Activated T-cell treated with anti-CD3 and anti-CD28 coated beads, Interleukin-2, amount 50 U/mL, for 48 hours (primary cell): ENCODE measurements at regions not wholly inside any gene's neighbourhood (a gene's known extent, or its start where the extent isn't known, plus 50 kb on each side); places are given as distances from the start of the nearest gene placed in this dataset.

Experiments
- DNase-seq, 2 experiments: peaks; one replicate each; pipeline ENCODE4 v3.0.0-alpha.2; 2020

- no peak for DNase-seq
Observed at GRCh38 chr12:18207266-18207665, 54.1 kb upstream of the PIK3C2G start.

GRCh38 chr12:18206198-18206597, 55.1 kb upstream of the PIK3C2G start:
- no peak for DNase-seq

DNA sequence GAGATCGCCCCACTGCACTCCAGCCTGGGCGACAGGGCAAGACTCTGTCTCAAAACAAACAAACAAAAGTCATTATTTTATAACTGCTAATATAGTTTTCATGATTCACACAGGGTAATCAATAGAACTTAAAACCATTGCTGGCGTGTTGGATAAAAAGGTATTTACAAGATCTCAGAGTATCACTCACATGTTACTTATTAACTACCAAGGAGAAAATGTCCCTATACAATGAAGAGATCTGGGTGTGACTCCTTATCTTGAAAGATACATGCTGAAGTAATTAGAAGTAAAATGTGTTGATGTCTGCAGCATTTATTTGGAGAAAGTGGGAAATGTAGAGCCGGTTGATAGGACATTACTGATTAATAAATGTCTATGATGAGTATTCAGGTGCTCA, 57.3 kb upstream of the PIK3C2G start:
- no peak for DNase-seq

GRCh38 chr12:18192119-18192518, 69.2 kb upstream of the PIK3C2G start:
- no peak for DNase-seq

- DNase-seq: no peak
Observed at GRCh38 chr12:18183141-18183540, 78.2 kb upstream of the PIK3C2G start.

- DNase-seq: no peak
Observed at GRCh38 chr12:18171571-18171970, 81.6 kb upstream of the RERGL start.

DNA sequence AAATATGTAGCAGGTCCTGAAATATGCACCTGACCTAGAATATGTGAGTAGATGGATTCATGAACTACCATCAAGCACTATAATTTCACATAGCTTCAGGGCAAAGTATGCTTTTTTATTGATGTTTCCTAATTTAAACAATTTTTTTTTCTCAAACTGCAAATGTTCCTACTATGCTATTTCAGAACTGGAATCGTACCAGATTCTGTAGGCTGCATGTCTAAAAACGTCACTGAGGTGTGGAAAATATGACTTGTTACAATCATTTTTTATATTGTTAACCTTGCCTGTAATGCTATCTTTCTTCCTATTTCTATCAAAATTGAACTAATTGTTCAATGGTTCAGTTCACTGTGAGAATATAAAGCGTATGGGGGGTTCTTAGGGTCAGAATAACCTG, 78.0 kb upstream of the RERGL start:
- no peak for DNase-seq

- DNase-seq: no peak
Observed at GRCh38 chr12:18165889-18166288, 75.9 kb upstream of the RERGL start.

DNA sequence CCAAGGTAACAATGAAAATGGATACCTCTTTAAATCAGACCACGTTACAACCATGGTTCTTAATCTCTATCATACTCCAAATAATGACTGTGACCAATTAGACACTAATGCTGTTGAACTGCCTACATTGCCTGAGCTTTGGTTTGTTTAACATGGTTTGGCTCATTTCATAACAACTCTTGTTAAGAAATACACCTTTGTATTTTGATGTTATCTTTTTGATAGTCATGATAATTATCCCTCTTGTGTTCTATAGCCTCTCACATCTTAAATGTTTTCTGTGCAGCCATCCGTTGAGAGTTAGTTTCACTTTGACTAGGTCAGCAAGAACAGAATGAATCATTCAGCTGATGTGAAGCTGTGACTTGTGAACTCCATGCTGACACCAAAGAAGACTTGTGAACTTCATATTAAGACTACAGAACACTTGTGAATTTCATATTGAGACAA, 75.5 kb upstream of the RERGL start:
- no peak for DNase-seq

DNA sequence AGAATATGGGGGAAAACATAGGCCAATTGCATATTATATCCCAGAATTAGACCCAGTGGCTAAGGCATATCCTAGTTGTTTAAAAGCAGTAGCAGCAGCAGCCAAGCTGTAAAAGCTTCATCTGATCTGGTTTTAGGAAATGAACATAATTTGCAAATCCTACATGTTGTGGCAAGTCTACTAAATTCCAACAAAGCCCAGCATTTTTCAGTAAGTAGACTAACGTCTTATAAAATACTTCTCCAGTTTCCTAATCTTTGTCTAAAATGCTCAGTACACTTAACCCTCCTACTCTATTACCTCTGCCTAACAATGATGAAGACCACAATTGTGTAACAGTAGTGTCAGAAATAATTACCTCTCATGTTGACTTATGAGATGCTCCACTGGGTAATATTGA, 70.9 kb upstream of the RERGL start:
- no peak for DNase-seq

GRCh38 chr12:18158774-18159557, 69.0 kb upstream of the RERGL start:
- DNase-seq: peak in 1 of 2 experiments; percentile 17

DNA sequence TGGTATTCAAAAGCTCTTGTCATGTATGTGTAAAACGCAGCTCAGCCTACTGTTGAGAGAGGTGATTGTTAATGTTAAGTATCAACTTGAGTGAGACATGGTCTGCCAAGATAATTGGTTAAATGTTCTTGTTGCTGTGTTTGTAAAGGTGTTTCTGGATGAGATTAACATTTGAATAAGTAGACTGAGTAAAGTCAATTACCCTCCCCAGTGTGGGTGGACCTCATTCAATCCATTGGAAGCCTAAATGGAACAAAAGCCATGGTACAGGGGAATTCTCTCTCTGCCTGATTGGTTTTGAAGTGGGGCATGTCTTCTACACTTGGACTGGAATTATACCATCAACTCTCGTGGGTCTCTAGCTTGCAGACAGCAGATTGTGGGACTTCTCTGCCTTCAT, 63.8 kb upstream of the RERGL start:
- no peak for DNase-seq

GRCh38 chr12:18151036-18151435, 61.0 kb upstream of the RERGL start:
- DNase-seq: no peak

DNA sequence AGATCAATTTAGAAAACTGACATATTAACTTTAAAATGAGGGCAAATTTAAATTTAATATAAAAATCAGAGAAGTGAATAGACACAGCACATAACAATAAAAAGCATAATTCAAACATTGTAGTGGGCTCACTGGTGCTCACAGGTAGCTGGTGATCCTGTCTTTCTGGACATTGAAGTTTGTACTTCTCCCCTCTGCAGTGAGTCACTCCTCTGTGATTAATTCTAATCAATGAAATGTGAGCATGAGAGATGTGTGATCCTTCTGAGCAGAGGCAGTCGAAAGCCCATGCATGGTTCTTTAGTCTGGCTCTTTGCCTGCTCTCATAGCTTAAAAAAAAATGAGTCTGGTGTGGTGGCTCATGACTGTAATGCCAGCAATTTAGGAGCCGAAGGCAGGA, 59.0 kb upstream of the RERGL start:
- no peak for DNase-seq

DNA sequence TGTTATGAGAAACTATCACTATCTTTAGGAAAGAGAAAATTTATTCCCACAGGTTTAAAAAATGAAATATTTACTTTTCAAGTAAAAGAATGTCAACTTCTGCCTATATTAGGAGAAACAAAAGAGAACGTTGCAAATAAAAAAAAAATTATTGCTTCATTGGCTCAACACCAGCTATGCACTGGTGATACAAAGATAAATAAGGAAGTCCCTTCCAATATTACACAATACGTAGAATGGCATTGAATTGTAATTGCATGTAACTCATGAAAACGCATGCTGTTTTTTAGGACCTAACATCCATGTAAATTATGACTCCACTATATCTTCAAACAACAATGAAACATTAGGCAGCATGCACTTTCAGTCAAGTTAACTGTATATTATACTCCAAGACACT, 56.4 kb upstream of the RERGL start:
- DNase-seq: no peak

DNA sequence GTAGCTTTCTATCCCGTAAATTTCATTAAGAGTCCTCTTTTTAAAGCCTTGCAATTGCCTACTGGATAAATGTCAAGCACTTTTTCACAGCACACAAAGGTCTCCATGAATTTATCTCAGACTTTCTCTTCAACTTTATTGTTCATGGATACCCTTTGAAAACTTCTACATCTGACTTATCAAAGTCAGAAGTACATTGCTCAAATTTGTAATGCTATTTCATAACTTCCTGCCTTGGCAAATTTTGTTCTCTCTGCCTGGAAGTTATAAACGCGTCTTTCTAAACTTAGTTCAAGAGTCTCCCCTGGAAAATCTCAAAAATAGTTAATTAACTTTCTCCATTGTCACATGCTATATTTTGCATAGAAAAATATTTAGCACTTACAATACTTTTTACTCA, 55.9 kb upstream of the RERGL start:
- DNase-seq: no peak

- no peak for DNase-seq
Observed at GRCh38 chr12:18141048-18141982, 51.3 kb upstream of the RERGL start.

DNA sequence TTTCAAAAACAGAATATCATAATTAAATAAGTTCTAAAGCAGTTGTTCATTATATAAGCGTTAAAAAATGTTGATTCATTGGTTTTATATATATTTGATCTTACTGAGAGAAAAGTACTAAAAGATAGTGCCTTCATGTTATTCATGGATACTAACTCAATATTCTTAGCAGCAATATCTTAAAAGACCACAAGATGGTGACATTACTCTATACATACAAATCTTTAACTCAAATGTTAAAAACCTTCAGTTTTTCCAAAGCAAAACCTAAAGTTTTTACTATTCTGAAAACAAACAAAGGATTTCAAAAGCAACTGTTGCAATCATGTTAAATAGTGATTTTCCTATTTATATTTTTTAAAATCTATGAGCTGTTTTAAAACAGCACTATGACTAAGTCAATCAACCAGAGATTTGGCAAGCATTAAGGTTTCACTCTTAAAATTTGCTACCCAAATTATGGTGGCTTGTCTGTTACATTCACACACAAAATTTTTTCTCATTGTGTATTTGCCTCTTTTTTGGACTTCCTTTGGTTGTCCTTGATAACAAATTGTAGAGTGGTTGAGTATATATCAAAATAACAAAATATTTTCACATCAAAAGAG, 50.1 kb upstream of the RERGL start:
- no peak for DNase-seq
